Epithelial cell of prostate (primary cell): ENCODE measurements at regions not wholly inside any gene's neighbourhood (a gene's known extent, or its start where the extent isn't known, plus 50 kb on each side); places are given as distances from the start of the nearest gene placed in this dataset.

Experiments used
- DNase-seq: peaks from one replicate; pipeline ENCODE4 v3.0.0-alpha.2; 2011; ENCODE audit warnings: low read depth, low spot score
- H3K27ac ChIP-seq: fragments of 450-650 bp; 2 replicates; pipeline ENCODE4 v1.5.1; 2017; ENCODE audit warnings: mild to moderate bottlenecking

GRCh38 chr16:14364112-14364385, 266.0 kb downstream of the PARN start:
- DNase-seq = no peak
- H3K27ac ChIP-seq = peak overlapping the region; percentile 73

DNA sequence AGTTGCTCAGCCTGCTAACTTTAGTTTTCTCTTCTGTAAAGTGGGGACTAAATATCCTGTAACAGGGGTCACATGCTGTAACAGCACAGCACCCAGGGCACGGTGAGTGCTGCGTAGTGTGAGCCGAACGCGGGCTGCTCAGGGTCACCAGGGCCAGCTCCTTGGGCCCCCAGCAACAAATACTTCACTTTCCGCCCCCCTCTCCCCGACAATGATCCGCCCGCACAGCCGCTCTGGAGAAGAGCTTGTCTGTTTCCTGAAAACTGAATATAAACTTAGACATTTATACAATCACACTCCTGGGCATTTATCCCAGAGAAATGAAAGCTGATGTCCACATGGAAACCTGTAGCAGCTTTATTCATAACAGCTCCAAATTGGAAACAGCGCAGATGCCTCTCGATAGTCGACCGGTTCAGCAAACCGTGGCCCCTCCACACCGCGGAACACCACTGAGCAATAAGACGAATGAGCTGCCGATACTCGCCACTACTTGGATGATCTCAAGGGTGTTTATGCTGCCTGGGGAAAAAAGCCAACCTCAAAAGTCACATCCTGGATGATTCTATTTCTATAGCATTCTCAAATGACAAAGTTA, 267.2 kb downstream of the PARN start:
- no peak for DNase-seq
- peak overlapping the region; percentile 73 for H3K27ac ChIP-seq

DNA sequence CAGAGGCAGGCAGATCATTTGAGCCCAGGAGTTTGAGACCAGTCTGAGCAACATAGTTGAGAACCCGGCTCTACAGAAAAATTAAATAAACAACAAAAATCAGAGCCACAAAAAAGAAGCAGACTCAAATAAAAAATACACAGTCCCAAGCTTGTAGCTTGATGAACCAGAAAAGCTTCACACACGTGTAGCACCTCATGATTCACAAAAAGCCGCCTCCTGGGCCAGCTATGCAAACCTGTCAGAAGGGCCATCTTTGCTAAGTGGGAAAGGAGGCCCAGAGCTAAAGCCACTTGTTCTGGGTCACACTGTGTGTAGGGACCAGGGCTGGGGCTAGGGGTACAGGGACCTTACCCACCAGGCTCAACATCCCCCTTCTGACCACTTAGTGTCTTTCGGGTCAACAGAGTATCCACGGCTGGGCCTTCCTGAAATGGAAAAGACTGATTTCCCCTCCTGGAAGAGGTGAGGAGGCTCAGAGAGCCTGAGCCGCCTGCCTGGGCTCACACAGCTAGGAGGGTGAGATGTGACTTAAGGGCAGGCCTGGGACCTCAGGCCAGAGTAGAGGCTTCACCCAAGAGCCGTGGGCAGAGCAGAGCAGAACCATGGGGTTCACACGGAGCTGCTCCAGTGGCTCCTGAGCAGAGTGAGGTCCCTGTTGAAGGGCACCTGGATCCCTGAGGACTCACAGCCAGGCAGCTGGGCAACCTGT, 269.6 kb downstream of the PARN start:
- no peak for DNase-seq
- no peak overlapping the region for H3K27ac ChIP-seq

DNA sequence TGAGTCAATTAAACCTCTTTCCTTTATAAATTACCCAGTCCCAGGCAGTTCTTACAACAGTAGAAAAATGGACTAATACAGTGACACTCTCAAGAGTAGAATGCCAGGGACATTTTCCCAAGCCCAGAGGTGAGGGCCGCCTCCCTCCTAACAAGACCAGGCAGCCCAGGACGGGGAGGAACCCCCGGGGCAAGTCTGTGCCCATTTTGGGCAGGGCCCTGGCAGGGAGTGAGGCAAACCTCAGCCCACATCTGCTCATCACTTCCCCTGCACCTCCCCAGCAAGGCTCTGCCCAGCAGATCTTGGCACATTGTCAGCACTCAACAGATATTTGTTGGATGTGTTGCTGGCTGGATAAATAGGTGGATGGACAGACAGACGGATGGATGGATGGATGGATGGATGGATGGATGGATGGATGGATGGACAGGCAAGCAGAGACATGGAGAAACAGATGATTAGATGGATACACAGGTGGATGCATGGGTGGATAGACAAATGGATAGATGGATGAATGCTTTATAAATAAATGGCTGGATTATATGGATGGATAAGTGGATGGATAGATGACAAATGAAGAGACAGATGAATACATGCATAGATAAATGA, 271.3 kb downstream of the PARN start:
- peak overlapping the region; percentile 79 for H3K27ac ChIP-seq
- peak; percentile 89 for DNase-seq

DNA sequence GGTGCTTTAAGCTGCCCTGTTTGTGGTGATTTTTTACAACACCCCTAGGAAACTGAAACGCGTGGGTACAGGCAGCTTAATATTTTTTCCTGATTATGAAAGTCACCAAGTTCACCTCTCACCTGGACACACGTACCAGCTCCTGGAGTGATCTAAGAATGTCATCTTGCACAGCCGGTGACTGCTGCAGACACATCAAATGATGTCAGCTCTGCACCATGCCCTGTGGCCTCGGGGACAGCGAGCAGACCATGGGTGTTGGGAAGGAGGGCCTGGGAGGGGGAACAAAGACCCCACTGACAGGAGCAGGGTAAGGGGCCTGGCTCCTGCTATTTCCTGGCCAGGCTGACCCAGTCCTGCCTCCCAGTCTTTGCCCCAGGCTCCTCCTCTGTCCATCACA, 272.7 kb downstream of the PARN start:
- DNase-seq = no peak
- H3K27ac ChIP-seq = no peak overlapping the region

GRCh38 chr16:14356064-14356463, 274.0 kb downstream of the PARN start:
- DNase-seq = no peak
- no peak overlapping the region for H3K27ac ChIP-seq

- no peak for DNase-seq
- H3K27ac ChIP-seq = no peak overlapping the region
Measured at GRCh38 chr16:14354561-14355351, 275.3 kb downstream of the PARN start.

GRCh38 chr16:14353340-14353739, 276.7 kb downstream of the PARN start:
- DNase-seq = no peak
- H3K27ac ChIP-seq = no peak overlapping the region

DNA sequence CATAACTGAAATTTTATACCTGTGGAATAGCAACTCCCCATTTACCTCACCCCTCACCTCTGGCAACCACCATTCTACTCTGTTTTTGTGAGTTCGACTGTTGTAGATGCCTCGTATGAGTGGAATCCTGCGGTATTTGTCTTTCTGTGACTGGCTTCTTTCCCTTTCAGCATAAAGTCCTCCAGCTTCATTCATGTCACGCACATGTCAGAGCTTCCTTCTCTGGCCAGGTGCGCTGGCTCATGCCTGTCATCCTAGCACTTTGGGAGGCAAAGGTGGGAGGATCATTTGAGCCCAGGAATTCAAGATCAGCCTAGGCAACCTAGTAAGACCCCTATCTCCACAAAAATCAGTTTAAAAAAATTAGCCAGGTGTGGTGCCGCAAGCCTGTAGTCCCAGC, 278.4 kb downstream of the PARN start:
- no peak for DNase-seq
- no peak overlapping the region for H3K27ac ChIP-seq

DNA sequence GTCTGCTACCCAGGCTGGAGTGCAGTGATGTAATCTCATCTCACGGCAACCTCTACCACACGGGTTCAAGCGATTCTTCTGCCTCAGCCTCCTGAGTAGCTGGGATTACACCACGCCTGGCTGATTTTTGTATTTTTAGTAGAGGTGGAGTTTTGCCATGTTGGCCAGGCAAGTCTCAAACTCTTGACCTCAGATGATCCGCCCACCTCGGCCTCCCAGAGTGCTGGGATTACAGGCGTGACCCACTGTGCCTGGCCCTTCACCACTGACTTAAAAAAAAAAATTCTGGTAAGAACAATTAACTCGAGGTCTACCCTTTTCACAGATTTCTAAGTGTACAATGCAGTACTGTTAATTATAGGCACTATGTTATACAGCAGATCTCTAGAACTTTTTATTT, 279.4 kb downstream of the PARN start:
- no peak for DNase-seq

DNA sequence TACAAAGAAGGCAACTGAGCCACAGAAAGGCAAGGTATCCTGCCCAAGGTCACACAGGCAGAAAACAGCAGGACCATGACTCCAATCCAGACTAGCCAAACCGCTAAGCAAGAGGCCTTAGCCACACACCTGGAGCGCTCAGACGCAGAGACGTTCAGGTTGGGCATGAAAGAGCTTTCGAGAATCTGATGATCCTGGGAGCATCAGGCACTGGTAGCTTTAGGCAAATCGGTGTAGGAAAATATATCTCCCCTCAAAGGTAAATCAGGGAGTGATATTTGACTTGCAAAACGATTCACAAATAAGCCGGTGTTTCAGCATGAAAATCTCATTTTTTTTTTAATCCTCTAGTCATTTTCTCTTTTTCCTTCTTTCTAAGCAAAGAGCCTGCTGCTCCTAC, 279.0 kb downstream of the MRTFB start:
- DNase-seq = no peak
- H3K27ac ChIP-seq = no peak overlapping the region

More for the DNA sequence above, 279.4 kb downstream of the PARN start:
- no peak overlapping the region for H3K27ac ChIP-seq

GRCh38 chr16:14347706-14348105, 276.6 kb downstream of the MRTFB start:
- no peak for DNase-seq
- H3K27ac ChIP-seq = no peak overlapping the region

DNA sequence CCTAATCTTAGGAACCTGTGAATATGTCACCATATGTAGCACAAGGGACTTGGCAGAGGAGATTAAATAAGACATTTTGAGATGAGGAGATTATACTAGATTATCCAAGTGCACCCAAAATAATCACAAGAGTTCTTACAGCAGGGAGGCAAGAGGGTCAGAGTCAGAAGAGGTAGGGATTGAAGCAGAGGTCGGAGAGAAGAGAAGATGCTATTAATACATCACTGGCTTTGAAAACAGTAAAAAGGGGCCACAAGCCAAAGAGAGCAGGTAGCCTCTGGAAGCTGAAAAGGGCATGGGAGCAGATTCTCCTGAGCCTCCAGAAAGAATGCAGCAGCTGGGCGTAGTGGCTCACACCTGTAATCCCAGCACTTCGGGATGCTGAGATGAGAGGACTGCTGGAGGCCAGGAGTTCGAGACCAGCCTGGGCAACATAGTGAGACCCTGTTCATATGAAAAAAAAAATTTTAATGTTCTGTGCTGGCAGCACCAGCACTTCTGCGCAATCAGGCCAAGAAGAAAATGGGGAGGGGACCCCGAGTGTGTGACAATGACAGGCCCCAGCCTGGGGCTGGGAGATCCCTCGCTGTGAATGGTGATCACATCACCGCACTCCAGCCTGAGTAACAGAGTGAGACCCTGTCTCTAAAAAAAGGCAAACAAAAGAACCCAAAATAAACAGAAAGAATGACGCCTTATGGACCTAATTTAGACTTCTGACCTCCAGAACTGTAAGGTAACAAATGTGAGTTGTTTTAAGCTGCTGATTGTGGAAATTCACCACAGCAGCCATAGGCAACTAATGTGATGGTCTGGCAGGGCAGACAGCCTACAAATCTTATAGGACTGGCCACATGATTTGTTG, 275.4 kb downstream of the MRTFB start:
- DNase-seq = no peak
- H3K27ac ChIP-seq = no peak overlapping the region

DNA sequence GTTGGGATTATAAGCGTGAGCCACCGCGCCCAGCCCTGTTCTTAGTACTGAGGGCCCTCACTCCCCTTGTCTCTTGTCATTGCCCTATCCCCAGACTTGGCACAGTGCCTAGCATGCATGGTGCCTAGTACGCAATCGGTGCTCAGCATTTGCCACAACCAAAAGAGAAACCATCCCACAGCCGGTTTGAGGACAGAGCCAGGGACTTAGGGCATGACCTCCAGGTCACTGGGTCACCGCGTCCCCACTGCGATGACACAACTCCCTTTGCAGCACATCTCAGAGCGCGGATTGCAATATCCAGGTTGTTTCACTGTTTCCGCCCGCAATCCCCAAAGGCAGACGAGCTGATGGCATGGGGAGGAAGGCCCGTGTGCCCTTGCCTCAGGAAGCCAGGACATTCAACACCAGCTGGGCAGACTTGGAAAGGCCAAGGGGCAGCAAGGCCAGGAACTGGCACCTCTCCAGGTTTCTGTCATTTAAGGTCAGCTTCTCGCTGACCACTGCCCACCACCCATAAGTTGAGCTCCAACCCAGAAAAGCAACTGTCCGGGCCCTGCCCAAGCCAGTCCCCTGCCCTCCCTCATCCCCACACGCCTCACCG, 274.5 kb downstream of the MRTFB start:
- no peak overlapping the region for H3K27ac ChIP-seq
- DNase-seq = no peak

- H3K27ac ChIP-seq = no peak overlapping the region
- DNase-seq = no peak
Measured at GRCh38 chr16:14344945-14345344, 273.8 kb downstream of the MRTFB start.

- DNase-seq = no peak
- H3K27ac ChIP-seq = no peak overlapping the region
Measured at GRCh38 chr16:14344292-14344691, 273.2 kb downstream of the MRTFB start.

- DNase-seq = no peak
- no peak overlapping the region for H3K27ac ChIP-seq
Measured at GRCh38 chr16:14341324-14342225, 270.5 kb downstream of the MRTFB start.

DNA sequence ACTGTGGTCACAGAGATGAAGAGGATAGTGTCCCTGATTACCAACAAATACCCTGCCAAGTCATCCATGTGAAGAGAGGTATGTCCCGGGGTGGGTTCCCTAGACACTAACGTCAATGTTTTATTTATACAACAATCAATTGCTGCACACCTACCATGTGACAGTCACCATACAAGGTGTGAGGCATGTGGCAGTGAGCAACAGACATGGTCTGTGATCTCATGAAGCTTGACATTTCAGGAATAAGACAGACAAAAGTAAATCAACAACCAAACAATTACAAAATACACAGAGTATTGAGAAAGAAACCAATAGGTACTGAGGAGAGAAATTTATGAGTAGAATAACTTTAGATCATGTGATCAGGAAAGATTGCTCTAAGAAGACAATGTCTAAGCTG, 268.6 kb downstream of the MRTFB start:
- DNase-seq = no peak
- no peak overlapping the region for H3K27ac ChIP-seq

DNA sequence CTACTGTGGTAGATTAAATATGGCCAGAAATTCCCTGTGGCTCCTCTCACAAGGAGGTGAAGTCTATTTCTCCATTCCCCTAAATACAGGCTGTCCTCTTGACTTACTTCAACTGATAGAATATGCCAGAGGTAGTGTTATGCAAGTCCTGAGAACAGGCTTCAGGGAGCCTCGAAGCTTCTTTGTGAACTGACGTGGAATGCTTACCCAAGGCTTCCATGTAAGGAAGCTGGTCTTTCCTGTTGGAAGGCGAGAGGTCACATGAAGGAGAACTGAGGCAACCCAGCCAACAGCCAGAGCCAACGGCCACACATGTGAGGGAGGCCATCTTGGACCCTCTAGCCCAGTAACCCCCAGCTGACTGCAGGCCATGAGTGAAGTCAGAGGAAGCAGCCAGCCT, 267.9 kb downstream of the MRTFB start:
- no peak for DNase-seq
- no peak overlapping the region for H3K27ac ChIP-seq
